Colonic mucosa (tissue), 4 donors: ENCODE measurements at regions not wholly inside any gene's neighbourhood (a gene's known extent, or its start where the extent isn't known, plus 50 kb on each side); places are given as distances from the start of the nearest gene placed in this dataset.

ENCODE experiments used
- DNase-seq: peaks from one replicate; pipeline ENCODE4 v3.0.0-alpha.2; 2020
- H3K27ac ChIP-seq: fragments of 200-600 bp; one replicate; pipeline ENCODE4 v1.8.0; 2021
- H3K27me3 ChIP-seq: fragments of 200-600 bp; one replicate; pipeline ENCODE4 v1.8.0; 2021
- H3K36me3 ChIP-seq: fragments of 200-600 bp; one replicate; pipeline ENCODE4 v1.8.0; 2021
- H3K4me1 ChIP-seq: fragments of 200-600 bp; one replicate; pipeline ENCODE4 v1.8.0; 2021; ENCODE audit warnings: mild to moderate bottlenecking
- H3K4me3 ChIP-seq: fragments of 200-600 bp; one replicate; pipeline ENCODE4 v1.8.0; 2021
- H3K9ac ChIP-seq, 2 donors: one replicate each; pipeline ENCODE4 v1.7.0; 2013; ENCODE audit warnings: control low read depth in 2 of 2, low read depth in 2 of 2, low read length in 2 of 2
- H3K9me3 ChIP-seq: fragments of 200-600 bp; one replicate; pipeline ENCODE4 v1.8.0; 2021
- CTCF ChIP-seq: fragments of 200-600 bp; IDR thresholded peaks from one replicate; pipeline ENCODE4 v1.8.0; 2022; ENCODE audit warnings: antibody characterized with exemption, mild to moderate bottlenecking
- intact Hi-C: fragments of 100-400 bp; cut with DNase I; formaldehyde crosslinking; loops from one replicate; pipeline ENCODE4 v1.14.1; 2022
- donor health status: healthy.
- donor health status: DM: no; HTN: no; CAD: no.
- donor health status: DM: no; HTN: no; CAD: no.

- Histone ChIP-seq H3K9me3 (no peaks in the 10 kb centered on the region), H3K4me3 (no peak overlapping the region), H3K4me1 (peaks cover 6% of the 10 kb centered on the region), H3K9ac (no peak overlapping the region), H3K36me3 (no peaks in the 10 kb centered on the region), H3K27me3 (no peaks in the 10 kb centered on the region), H3K27ac (no peak overlapping the region)
- peak; percentile 26 for DNase-seq
- intact Hi-C loops: no loop called here
- no peak for TF ChIP-seq CTCF
These were observed 380.7 kb downstream of the SEC16B start for GRCh38 chr1:177589166-177589565.

DNA sequence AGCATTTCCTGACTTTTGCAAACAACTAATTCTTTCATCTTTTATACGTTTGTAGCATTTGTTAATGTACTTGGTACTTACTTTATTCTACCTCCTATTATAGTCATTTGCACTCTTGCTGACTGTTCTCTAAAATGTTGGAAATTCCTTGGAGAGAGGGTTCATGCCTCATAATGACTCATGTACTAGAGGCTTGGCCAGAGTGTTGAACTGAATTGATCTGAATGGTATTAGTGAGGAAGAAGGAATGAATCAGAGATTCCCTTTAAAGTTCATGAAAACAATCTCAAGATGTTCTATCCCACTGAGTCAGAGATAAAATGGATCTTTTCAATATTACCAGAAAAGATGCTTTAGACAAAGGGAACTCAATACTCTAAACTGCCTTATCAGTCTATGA lies 383.4 kb downstream of the SEC16B start:
- peaks cover 6% of the 10 kb centered on the region for H3K4me1 ChIP-seq
- H3K9ac ChIP-seq: no peak overlapping the region
- no peaks in the 10 kb centered on the region for H3K36me3 ChIP-seq
- TF ChIP-seq CTCF: no peak
- no peak for DNase-seq
- H3K27ac ChIP-seq: no peak overlapping the region
- H3K9me3 ChIP-seq: no peaks in the 10 kb centered on the region
- H3K27me3 ChIP-seq: no peaks in the 10 kb centered on the region
- no peak overlapping the region for H3K4me3 ChIP-seq
- intact Hi-C loops: no loop called here

DNA sequence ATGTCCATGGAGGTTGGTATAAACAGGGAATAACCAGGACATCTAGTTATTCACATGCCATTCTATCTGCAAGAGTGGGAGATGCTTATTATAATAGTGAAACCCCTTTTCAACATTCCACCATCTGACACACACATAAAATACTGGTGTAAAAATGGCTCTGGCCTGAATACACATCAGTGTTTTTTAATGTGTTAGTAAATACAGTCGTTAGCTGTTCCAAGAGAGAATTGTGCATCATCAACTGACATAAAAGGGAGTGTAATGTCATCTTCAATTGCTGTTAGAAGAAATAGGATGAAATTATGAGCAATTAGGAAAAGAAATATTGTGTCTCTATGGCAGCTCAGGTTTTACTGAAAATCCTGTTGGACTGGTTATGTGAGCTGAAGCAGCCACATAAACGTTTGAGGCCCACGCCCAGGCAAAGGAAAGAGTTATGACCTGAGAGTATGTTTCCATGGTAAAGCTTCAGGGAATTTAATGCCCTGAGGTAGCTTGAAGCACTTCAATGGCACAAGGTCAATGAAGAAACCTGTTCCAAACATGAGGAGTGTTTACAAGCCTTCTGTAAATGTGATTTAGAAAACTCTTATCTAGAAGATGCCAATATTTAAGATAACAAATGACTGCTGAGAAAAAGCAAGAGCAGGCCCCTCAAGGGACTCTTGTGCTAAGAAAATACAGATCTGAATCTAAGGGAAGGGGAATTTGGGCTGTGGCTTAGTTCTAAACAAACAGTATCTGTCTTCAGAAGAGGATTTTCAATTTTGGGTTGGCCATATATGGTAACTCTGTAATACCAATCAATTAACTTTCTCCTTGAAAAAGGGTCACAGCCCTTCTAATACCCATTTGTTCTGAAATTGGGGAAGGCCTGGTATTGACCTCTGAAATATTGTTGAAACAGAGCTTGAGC lies 384.3 kb downstream of the SEC16B start:
- intact Hi-C loops: no loop called here
- TF ChIP-seq CTCF: no peak
- Histone ChIP-seq H3K9me3 (no peaks in the 10 kb centered on the region), H3K27me3 (no peaks in the 10 kb centered on the region), H3K27ac (peak overlapping the region; percentile 23), H3K4me1 (peaks cover 6% of the 10 kb centered on the region), H3K9ac (no peak overlapping the region), H3K4me3 (no peak overlapping the region), H3K36me3 (no peaks in the 10 kb centered on the region)
- peak; percentile 73 for DNase-seq

DNA sequence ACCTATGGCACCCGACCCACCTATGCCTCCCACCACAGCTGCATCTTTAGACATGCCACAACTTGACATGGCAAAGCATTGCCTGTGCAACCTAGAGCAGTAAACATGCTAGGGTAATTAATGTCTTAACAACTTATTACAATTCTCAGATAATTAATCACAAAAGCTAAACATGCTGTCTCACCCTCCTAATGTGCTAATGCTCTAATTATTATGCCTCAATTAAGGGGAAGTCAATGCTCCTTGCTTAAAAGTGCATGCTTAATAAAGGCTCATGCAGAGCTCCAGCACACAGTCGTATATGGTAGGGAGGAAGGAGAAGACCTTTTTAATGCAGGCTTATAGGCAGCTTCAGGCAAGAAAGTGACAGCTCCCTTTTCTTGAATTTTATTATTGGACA lies 396.0 kb downstream of the SEC16B start:
- TF ChIP-seq CTCF: no peak
- H3K9me3 ChIP-seq: no peaks in the 10 kb centered on the region
- no peaks in the 10 kb centered on the region for H3K36me3 ChIP-seq
- no peak overlapping the region for H3K9ac ChIP-seq
- H3K4me3 ChIP-seq: no peak overlapping the region
- DNase-seq: no peak
- H3K27me3 ChIP-seq: no peaks in the 10 kb centered on the region
- H3K4me1 ChIP-seq: no peaks in the 10 kb centered on the region
- intact Hi-C loops: no loop called here
- no peak overlapping the region for H3K27ac ChIP-seq

- no peaks in the 10 kb centered on the region for H3K9me3 ChIP-seq
- DNase-seq: no peak
These were observed 398.3 kb downstream of the SEC16B start for GRCh38 chr1:177571485-177572076.

More at GRCh38 chr1:177571485-177572076, 398.3 kb downstream of the SEC16B start:
- Histone ChIP-seq H3K4me3 (no peak overlapping the region), H3K36me3 (no peaks in the 10 kb centered on the region), H3K4me1 (no peaks in the 10 kb centered on the region), H3K27ac (no peak overlapping the region), H3K27me3 (no peaks in the 10 kb centered on the region), H3K9ac (no peak overlapping the region)
- TF ChIP-seq CTCF: no peak
- intact Hi-C loops: no loop called here
